ENCODE measurements at regions not wholly inside any gene's neighbourhood (a gene's known extent, or its start where the extent isn't known, plus 50 kb on each side); places are given as distances from the start of the nearest gene placed in this dataset.

DNA sequence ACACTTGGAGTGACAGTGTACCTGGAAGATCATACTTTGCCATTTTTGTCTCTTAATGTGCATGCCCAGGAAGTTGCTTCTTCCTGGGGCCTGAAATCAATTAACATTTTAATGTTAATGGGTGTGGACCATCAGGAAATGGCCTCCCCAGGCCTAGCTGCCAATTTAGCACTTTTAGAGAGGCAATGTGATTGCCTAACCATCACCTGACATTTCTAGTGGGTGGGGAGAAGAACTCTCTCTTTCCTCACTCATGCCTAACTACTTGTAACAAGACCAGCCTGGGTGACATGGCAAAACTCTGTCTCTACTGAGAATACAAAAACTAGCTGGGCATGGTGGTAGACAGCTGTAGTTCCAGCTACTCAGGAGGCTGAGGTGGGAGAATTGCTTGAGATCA, 549.0 kb upstream of the RGS18 start:
- CTCF ChIA-PET (ENCODE audit: low intra/inter-chr PET ratio, low total read pairs), result no interaction called here
- H2AFZ ChIP-seq (ENCODE audit: low read length), result no peak overlapping the region

More for the DNA sequence above, 549.0 kb upstream of the RGS18 start:
- H3K27ac ChIP-seq (ENCODE audit: extremely low read length, insufficient read depth, low read length), result no peak overlapping the region
- H4K20me1 ChIP-seq (ENCODE audit: insufficient read depth, low read length), result no peaks in the 10 kb centered on the region
- no peaks in the 10 kb centered on the region for H3K27me3 ChIP-seq (ENCODE audit: control insufficient read depth in 1 of 2, insufficient read depth in 2 of 2, low read length in 2 of 2)
- intact Hi-C loops (cut with micrococcal nuclease; ENCODE audit: unreplicated experiment) (no loop called here), in situ Hi-C loops (cut with HindIII; ENCODE audit: extremely low pct_ligation_motif_present, low pct_unique_long_range_greater_than_20kb) (no loop called here)
- H3K9me3 ChIP-seq (ENCODE audit: low read length), result no peaks in the 10 kb centered on the region
- no peak overlapping the region for H3K9ac ChIP-seq (ENCODE audit: insufficient read depth, low read depth, low read length)
- FAIRE-seq, result no peak
- BruUV-seq (replicated peaks), result no TSS peak
- POLR2A ChIA-PET, result no interaction called here
- TF ChIP-seq E2F1 (CRISPR knock-in tag; IDR thresholded peaks at IDR 0.05) (no peak), KAT7 (CRISPR knock-in tag; IDR thresholded peaks at IDR 0.05; ENCODE audit: borderline replicate concordance) (no peak), REST (IDR thresholded peaks at IDR 0.05; ENCODE audit: borderline replicate concordance in 1 of 2, low read depth in 1 of 2, low read length in 2 of 2) (no peak), ZFP37 (CRISPR knock-in tag; IDR thresholded peaks at IDR 0.05; ENCODE audit: borderline replicate concordance) (no peak), ZNF230 (CRISPR knock-in tag; IDR thresholded peaks at IDR 0.05) (no peak), ATRX (CRISPR knock-in tag; IDR thresholded peaks at IDR 0.05; ENCODE audit: borderline replicate concordance) (no peak), TMF1 (CRISPR knock-in tag; IDR thresholded peaks at IDR 0.05; ENCODE audit: low read depth) (no peak), ZNF569 (CRISPR knock-in tag; IDR thresholded peaks at IDR 0.05; ENCODE audit: borderline replicate concordance) (no peak), HNRNPH1 (optimal IDR thresholded peaks at IDR 0.05; ENCODE audit: low read depth, low read length) (no peak), NFE2 (CRISPR knock-in tag; IDR thresholded peaks at IDR 0.05) (no peak), ZZZ3 (CRISPR knock-in tag; IDR thresholded peaks at IDR 0.05; ENCODE audit: borderline replicate concordance) (no peak), ZNF777 (CRISPR knock-in tag; IDR thresholded peaks at IDR 0.05) (no peak), ZNF317 (CRISPR knock-in tag; IDR thresholded peaks at IDR 0.05) (no peak), ZFP1 (CRISPR knock-in tag; IDR thresholded peaks at IDR 0.05) (no peak), ZNF678 (CRISPR knock-in tag; IDR thresholded peaks at IDR 0.05) (no peak), MYC (CRISPR knock-in tag; IDR thresholded peaks at IDR 0.05; ENCODE audit: borderline replicate concordance) (no peak), REL (CRISPR knock-in tag; conservative IDR thresholded peaks at IDR 0.05) (no peak), FLYWCH1 (CRISPR knock-in tag; IDR thresholded peaks at IDR 0.05) (no peak)
- TF ChIP-seq, protein P1, sequence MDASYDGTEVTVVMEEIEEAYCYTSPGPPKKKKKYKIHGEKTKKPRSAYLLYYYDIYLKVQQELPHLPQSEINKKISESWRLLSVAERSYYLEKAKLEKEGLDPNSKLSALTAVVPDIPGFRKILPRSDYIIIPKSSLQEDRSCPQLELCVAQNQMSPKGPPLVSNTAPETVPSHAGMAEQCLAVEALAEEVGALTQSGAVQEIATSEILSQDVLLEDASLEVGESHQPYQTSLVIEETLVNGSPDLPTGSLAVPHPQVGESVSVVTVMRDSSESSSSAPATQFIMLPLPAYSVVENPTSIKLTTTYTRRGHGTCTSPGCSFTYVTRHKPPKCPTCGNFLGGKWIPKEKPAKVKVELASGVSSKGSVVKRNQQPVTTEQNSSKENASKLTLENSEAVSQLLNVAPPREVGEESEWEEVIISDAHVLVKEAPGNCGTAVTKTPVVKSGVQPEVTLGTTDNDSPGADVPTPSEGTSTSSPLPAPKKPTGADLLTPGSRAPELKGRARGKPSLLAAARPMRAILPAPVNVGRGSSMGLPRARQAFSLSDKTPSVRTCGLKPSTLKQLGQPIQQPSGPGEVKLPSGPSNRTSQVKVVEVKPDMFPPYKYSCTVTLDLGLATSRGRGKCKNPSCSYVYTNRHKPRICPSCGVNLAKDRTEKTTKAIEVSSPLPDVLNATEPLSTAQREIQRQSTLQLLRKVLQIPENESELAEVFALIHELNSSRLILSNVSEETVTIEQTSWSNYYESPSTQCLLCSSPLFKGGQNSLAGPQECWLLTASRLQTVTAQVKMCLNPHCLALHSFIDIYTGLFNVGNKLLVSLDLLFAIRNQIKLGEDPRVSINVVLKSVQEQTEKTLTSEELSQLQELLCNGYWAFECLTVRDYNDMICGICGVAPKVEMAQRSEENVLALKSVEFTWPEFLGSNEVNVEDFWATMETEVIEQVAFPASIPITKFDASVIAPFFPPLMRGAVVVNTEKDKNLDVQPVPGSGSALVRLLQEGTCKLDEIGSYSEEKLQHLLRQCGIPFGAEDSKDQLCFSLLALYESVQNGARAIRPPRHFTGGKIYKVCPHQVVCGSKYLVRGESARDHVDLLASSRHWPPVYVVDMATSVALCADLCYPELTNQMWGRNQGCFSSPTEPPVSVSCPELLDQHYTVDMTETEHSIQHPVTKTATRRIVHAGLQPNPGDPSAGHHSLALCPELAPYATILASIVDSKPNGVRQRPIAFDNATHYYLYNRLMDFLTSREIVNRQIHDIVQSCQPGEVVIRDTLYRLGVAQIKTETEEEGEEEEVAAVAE (CRISPR knock-in tag; IDR thresholded peaks at IDR 0.05; ENCODE audit: borderline replicate concordance), result no peak
- no peak for DNase-seq (ENCODE audit: low spot score)
- no peak overlapping the region for H3K4me2 ChIP-seq (ENCODE audit: low read depth, low read length)
- no peaks in the 10 kb centered on the region for H3K4me1 ChIP-seq (ENCODE audit: insufficient read depth, low read length)
- no peaks in the 10 kb centered on the region for H3K79me2 ChIP-seq (ENCODE audit: insufficient read depth, low read length)
- no peak overlapping the region for H3K4me3 ChIP-seq (replicated peaks in 1 of 3; ENCODE audit: insufficient read depth in 1 of 3, low read depth in 2 of 3, low read length in 3 of 3)
- H3K36me3 ChIP-seq (replicated peaks in 1 of 2; ENCODE audit: control insufficient read depth in 1 of 2, insufficient read depth in 2 of 2, low read length in 2 of 2), result no peaks in the 10 kb centered on the region
- no peak for ATAC-seq

Measured in HepG2 (cell line).